ENCODE measurements at regions not wholly inside any gene's neighbourhood (a gene's known extent, or its start where the extent isn't known, plus 50 kb on each side); places are given as distances from the start of the nearest gene placed in this dataset.

- no peak for TF ChIP-seq FOXM1 (IDR thresholded peaks at IDR 0.05; ENCODE audit: borderline replicate concordance, low read depth)
- no peak for TF ChIP-seq YY1 (IDR thresholded peaks at IDR 0.05; ENCODE audit: low read depth)
- no peak for TF ChIP-seq REST (IDR thresholded peaks at IDR 0.05; ENCODE audit: low read depth)
- TF ChIP-seq ZBTB7A (IDR thresholded peaks at IDR 0.05; ENCODE audit: low read depth): no peak
- no peak for TF ChIP-seq MAX (IDR thresholded peaks at IDR 0.05)
- no peak for TF ChIP-seq TAF1 (IDR thresholded peaks at IDR 0.05; ENCODE audit: low read depth)
- no peak for TF ChIP-seq RAD21 (IDR thresholded peaks at IDR 0.05; ENCODE audit: low read depth)
- TF ChIP-seq CEBPB (IDR thresholded peaks at IDR 0.05): no peak
- no peak for TF ChIP-seq TEAD4 (IDR thresholded peaks at IDR 0.05)
- no peak for TF ChIP-seq EP300 (IDR thresholded peaks at IDR 0.05; ENCODE audit: borderline replicate concordance)
- TF ChIP-seq CREB1 (IDR thresholded peaks at IDR 0.05; ENCODE audit: low read depth): no peak
- no peak for TF ChIP-seq TCF12 (IDR thresholded peaks at IDR 0.05; ENCODE audit: low read depth)
Observed at GRCh38 chrX:134115270-134115669, 121.7 kb upstream of the CCDC160 start.

DNA sequence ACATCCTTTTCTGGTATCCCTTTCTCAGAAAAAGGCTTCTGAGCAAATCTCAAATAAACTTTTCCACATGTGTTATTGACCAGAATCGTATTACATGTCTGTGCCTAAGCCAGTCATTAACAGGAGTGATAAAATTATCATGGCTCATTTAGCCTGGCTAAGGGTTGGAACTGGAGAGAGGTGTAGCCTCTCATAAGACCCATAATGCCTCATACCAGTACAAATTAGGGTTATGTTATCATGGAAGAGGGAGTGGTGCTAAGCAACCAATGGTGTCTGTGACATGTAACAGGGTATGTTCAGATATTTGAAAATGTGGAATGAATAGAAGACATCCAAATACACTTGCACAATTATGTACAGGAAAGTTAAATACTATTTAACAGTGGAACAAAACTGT is 99.6 kb upstream of the CCDC160 start:
- no peak for TF ChIP-seq ZBTB7A (IDR thresholded peaks at IDR 0.05; ENCODE audit: low read depth)
- TF ChIP-seq TAF1 (IDR thresholded peaks at IDR 0.05; ENCODE audit: low read depth): no peak
- no peak for TF ChIP-seq CEBPB (IDR thresholded peaks at IDR 0.05)
- TF ChIP-seq NFIC (IDR thresholded peaks at IDR 0.05): no peak
- TF ChIP-seq REST (IDR thresholded peaks at IDR 0.05; ENCODE audit: low read depth): no peak
- TF ChIP-seq MAX (IDR thresholded peaks at IDR 0.05): no peak
- TF ChIP-seq, protein P1, sequence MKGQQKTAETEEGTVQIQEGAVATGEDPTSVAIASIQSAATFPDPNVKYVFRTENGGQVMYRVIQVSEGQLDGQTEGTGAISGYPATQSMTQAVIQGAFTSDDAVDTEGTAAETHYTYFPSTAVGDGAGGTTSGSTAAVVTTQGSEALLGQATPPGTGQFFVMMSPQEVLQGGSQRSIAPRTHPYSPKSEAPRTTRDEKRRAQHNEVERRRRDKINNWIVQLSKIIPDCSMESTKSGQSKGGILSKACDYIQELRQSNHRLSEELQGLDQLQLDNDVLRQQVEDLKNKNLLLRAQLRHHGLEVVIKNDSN (IDR thresholded peaks at IDR 0.05): no peak
- TF ChIP-seq EP300 (IDR thresholded peaks at IDR 0.05; ENCODE audit: borderline replicate concordance): no peak
- TF ChIP-seq EGR1 (IDR thresholded peaks at IDR 0.05): no peak
- TF ChIP-seq CREB1 (IDR thresholded peaks at IDR 0.05; ENCODE audit: low read depth): no peak
- TF ChIP-seq TCF12 (IDR thresholded peaks at IDR 0.05; ENCODE audit: low read depth): no peak
- TF ChIP-seq RAD21 (IDR thresholded peaks at IDR 0.05; ENCODE audit: low read depth): no peak
- no peak for TF ChIP-seq FOXM1 (IDR thresholded peaks at IDR 0.05; ENCODE audit: borderline replicate concordance, low read depth)
- no peak for TF ChIP-seq TEAD4 (IDR thresholded peaks at IDR 0.05)
- TF ChIP-seq YY1 (IDR thresholded peaks at IDR 0.05; ENCODE audit: low read depth): no peak

DNA sequence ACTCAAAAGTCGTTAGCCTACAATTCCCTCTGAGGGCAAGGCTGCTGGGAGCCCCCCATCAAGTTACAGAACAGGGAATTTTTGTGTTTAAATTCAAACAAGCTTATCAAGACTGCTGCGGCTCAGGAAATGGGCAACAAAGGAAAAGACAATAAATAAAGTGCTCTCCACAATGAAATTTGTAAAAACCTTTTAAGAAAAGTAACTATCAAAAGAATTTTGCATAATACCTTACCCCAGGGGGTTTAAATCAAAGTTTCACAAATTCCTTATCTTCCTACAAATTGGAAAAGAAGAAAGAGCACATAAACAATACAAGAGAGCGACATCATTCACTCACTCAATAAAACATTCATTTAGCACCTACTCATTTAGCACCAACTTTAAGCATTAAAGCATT is 97.9 kb upstream of the CCDC160 start:
- TF ChIP-seq MAX (IDR thresholded peaks at IDR 0.05): no peak
- no peak for TF ChIP-seq FOXM1 (IDR thresholded peaks at IDR 0.05; ENCODE audit: borderline replicate concordance, low read depth)
- TF ChIP-seq YY1 (IDR thresholded peaks at IDR 0.05; ENCODE audit: low read depth): no peak
- TF ChIP-seq ZBTB7A (IDR thresholded peaks at IDR 0.05; ENCODE audit: low read depth): no peak
- TF ChIP-seq CEBPB (IDR thresholded peaks at IDR 0.05): no peak
- no peak for TF ChIP-seq EP300 (IDR thresholded peaks at IDR 0.05; ENCODE audit: borderline replicate concordance)
- TF ChIP-seq NFIC (IDR thresholded peaks at IDR 0.05): no peak
- TF ChIP-seq TEAD4 (IDR thresholded peaks at IDR 0.05): no peak
- TF ChIP-seq RAD21 (IDR thresholded peaks at IDR 0.05; ENCODE audit: low read depth): no peak
- no peak for TF ChIP-seq EGR1 (IDR thresholded peaks at IDR 0.05)
- TF ChIP-seq, protein P1 (IDR thresholded peaks at IDR 0.05): no peak
- no peak for TF ChIP-seq TCF12 (IDR thresholded peaks at IDR 0.05; ENCODE audit: low read depth)
- TF ChIP-seq CREB1 (IDR thresholded peaks at IDR 0.05; ENCODE audit: low read depth): no peak
- TF ChIP-seq TAF1 (IDR thresholded peaks at IDR 0.05; ENCODE audit: low read depth): no peak
- TF ChIP-seq REST (IDR thresholded peaks at IDR 0.05; ENCODE audit: low read depth): no peak

- TF ChIP-seq YY1 (IDR thresholded peaks at IDR 0.05; ENCODE audit: low read depth) (no peak), EP300 (IDR thresholded peaks at IDR 0.05; ENCODE audit: borderline replicate concordance) (no peak), RAD21 (IDR thresholded peaks at IDR 0.05; ENCODE audit: low read depth) (peak; percentile 21; the same call in 1 of the 2 replicates)
Observed at GRCh38 chrX:134144231-134144630, 92.8 kb upstream of the CCDC160 start.
